ENCODE measurements at regions not wholly inside any gene's neighbourhood (a gene's known extent, or its start where the extent isn't known, plus 50 kb on each side); places are given as distances from the start of the nearest gene placed in this dataset.
"Not testable (repeated sequence)": the region's sequence is repeated elsewhere in the genome, so short reads cannot be mapped to it uniquely, and the experiment has no call there.

DNA sequence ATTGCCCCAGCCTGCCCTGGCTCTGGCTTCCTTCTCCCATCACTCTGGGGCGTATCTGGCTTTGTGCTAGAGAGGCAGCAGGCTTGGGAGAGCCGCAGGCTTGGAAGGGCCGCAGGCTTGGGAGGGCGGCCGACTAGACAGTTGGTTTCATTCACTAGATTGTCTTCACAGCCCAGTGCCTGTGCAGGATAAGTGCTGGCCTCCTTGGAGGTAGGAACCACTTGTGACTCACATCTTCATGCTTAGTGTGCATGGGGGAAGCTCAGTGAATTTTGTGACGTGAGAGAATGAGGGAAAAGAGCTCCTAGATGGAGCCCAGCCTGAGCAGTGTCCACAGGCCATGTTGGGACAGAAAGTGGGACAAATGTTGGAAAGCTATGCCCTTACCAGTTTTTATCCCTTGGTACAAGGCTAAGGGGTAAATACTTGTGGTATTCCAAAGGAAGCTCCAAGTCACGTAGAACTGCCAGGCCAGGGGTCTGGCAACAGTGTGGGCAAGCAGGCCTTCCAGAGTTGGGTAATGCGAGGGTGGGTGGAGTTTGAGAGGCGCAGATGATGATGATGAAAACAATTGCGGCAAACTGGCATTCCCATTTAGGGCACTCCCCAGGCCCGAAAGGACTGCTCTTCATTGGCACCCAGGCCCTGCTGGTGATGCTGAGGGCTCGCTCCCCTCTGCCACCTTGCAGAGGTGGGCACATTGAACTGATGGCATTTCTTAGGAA lies 100.1 kb downstream of the DDX1 start:
- no peaks in the 10 kb centered on the region for H3K36me3 ChIP-seq (ENCODE audit: control insufficient read depth, insufficient read depth, low read length)
- 92% methylated on average over 12 of the region's 12 CpGs for WGBS (ENCODE audit: insufficient coverage)
- H3K9me3 ChIP-seq (ENCODE audit: control insufficient read depth, insufficient read depth, low read length), result no peaks in the 10 kb centered on the region
- DNase-seq (ENCODE audit: low read depth in 4 of 6, low spot score in 6 of 6), result no peak
- peaks cover 4% of the 10 kb centered on the region for H3K4me1 ChIP-seq (ENCODE audit: control insufficient read depth, insufficient read depth, low read length)
- no peak overlapping the region for H3K4me3 ChIP-seq (ENCODE audit: low read depth, low read length)
- no peaks in the 10 kb centered on the region for H3K27me3 ChIP-seq (ENCODE audit: control insufficient read depth, insufficient read depth, low read length)
- H3K27ac ChIP-seq (ENCODE audit: low read depth, low read length), result no peak overlapping the region

DNA sequence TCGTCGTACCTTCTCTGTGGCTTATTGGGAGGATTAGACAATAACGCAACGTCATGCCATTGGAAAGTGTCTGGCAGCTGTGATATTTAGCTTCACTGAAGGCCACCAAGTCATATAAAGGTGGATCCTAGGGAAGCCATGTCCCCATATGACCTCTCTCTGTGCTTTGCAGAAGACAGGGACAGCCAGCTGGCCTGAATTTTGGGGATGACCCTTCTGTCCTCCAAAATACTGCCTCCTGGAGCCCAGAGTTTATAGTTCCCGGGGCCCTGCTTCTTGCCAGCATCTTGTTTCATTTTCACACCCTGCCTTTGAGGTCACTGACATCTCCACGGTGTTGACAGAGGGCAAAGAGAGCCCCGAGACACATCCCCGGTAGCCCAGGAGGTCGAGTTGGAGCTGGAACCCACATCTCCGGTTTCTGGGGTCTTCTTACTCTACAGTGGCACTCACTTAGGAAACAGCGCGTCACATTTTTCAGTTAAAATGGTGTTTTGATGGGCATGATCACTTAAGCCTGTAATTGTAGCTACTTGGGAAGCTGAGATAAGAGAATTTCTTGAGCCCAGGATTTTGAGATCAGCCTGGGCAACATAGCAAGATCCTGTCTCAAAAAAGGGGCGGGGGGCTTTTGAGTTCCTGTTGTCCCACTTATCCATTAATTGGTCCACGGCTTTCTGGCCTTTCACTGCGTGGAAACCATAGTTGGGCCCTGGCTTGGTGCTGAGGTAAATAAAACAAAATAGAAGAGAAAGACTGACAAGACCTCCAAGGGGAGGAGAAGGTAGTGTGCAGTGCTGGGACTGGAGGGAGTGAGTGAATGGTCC lies 101.1 kb downstream of the DDX1 start:
- H3K4me3 ChIP-seq (ENCODE audit: low read depth, low read length), result no peak overlapping the region
- 94% methylated on average over 10 of the region's 15 CpGs for WGBS (ENCODE audit: insufficient coverage)
- H3K4me1 ChIP-seq (ENCODE audit: control insufficient read depth, insufficient read depth, low read length), result peaks cover 4% of the 10 kb centered on the region
- H3K9me3 ChIP-seq (ENCODE audit: control insufficient read depth, insufficient read depth, low read length), result no peaks in the 10 kb centered on the region
- no peaks in the 10 kb centered on the region for H3K36me3 ChIP-seq (ENCODE audit: control insufficient read depth, insufficient read depth, low read length)
- H3K27ac ChIP-seq (ENCODE audit: low read depth, low read length), result no peak overlapping the region
- no peak for DNase-seq (ENCODE audit: low read depth in 4 of 6, low spot score in 6 of 6)
- no peaks in the 10 kb centered on the region for H3K27me3 ChIP-seq (ENCODE audit: control insufficient read depth, insufficient read depth, low read length)

DNA sequence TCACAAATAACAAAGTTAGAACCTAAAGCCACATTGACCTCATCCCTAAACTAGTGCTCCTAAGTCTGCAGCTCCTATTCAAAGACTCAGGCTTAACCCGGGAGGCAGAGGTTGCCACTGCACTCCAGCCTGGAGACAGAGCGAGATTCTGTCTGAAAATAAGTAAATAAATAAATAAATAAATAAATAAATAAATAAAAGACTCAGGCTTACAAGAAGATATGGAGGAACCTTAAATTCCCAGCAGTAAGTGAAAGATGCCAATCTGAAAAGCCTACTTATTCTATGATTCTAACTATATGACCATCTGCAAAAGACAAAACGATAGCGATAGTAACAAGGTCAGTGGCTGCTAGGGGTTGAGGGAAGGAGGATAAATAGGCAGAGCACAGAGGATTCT lies 101.7 kb downstream of the DDX1 start:
- H3K9me3 ChIP-seq (ENCODE audit: control insufficient read depth, insufficient read depth, low read length), result no peaks in the 10 kb centered on the region
- peaks cover 4% of the 10 kb centered on the region for H3K4me1 ChIP-seq (ENCODE audit: control insufficient read depth, insufficient read depth, low read length)
- no peaks in the 10 kb centered on the region for H3K36me3 ChIP-seq (ENCODE audit: control insufficient read depth, insufficient read depth, low read length)
- WGBS (ENCODE audit: insufficient coverage), result no CpG with 5 or more reads among the region's 4 CpGs
- no peak for DNase-seq (ENCODE audit: low read depth in 4 of 6, low spot score in 6 of 6)
- no peak overlapping the region for H3K27ac ChIP-seq (ENCODE audit: low read depth, low read length)
- no peak overlapping the region for H3K4me3 ChIP-seq (ENCODE audit: low read depth, low read length)
- no peaks in the 10 kb centered on the region for H3K27me3 ChIP-seq (ENCODE audit: control insufficient read depth, insufficient read depth, low read length)

DNA sequence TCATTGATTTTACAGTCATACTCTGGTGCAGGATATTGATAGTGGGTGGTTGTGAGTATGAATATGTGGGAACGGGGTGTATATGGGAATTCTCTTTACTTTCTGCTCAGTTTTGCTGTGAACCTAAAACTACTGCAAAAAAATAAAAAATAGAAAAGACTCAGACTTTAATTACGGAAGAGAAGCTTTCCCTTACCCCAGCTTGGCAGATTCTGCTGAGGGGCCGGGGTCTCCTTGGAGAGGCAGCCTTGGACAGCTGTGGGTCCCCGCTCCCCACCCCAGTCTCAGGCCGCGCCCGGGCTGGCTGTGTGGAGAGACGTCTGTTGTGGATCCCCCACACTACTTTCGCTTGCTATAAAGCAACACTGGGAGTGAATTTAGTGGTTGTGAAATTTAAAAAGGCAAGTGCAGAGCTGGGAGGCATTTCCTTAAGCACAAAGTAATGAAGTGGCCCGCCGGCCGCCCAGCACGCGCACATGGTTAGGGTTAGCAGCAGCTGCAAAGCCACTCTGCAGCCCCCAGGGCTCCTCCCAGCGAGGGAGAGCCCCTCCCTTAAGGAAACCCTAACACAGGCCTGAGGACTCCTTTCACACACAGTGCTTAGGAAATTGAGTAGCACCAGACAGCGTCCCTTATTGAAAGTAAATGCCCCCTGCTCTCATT lies 102.4 kb downstream of the DDX1 start:
- Histone ChIP-seq H3K9me3 (ENCODE audit: control insufficient read depth, insufficient read depth, low read length) (no peaks in the 10 kb centered on the region), H3K27ac (ENCODE audit: low read depth, low read length) (no peak overlapping the region), H3K27me3 (ENCODE audit: control insufficient read depth, insufficient read depth, low read length) (no peaks in the 10 kb centered on the region), H3K4me1 (ENCODE audit: control insufficient read depth, insufficient read depth, low read length) (peaks cover 4% of the 10 kb centered on the region), H3K36me3 (ENCODE audit: control insufficient read depth, insufficient read depth, low read length) (no peaks in the 10 kb centered on the region), H3K4me3 (ENCODE audit: low read depth, low read length) (no peak overlapping the region)
- peak in 1 of 6 donors; percentile 21 for DNase-seq (ENCODE audit: low read depth in 4 of 6, low spot score in 6 of 6)
- WGBS (ENCODE audit: insufficient coverage), result 13% methylated on average over 1 of the region's 16 CpGs

DNA sequence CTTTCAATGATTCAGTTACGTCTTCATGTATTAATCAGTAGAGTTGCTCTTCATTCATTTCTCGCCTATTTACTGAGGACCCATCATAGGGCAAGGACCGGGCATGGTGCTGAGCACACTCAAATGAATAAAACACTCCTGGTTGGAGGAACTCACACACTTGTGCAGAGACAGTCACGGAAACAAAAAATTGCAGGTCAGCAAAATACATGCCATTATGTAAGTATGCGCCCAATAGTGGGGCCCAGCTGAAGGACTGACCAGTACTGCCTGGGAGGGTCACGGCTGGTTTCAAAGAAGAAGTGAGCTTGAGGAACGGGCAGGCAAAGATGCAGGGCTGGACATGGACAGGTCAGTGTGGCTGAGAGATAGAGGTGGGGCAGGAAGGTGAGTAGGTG lies 102.9 kb downstream of the DDX1 start:
- Histone ChIP-seq H3K4me3 (ENCODE audit: low read depth, low read length) (no peak overlapping the region), H3K9me3 (ENCODE audit: control insufficient read depth, insufficient read depth, low read length) (no peaks in the 10 kb centered on the region), H3K27me3 (ENCODE audit: control insufficient read depth, insufficient read depth, low read length) (no peaks in the 10 kb centered on the region), H3K36me3 (ENCODE audit: control insufficient read depth, insufficient read depth, low read length) (no peaks in the 10 kb centered on the region), H3K4me1 (ENCODE audit: control insufficient read depth, insufficient read depth, low read length) (no peaks in the 10 kb centered on the region), H3K27ac (ENCODE audit: low read depth, low read length) (no peak overlapping the region)
- DNase-seq (ENCODE audit: low read depth in 4 of 6, low spot score in 6 of 6), result no peak
- 69% methylated on average over 7 of the region's 7 CpGs for WGBS (ENCODE audit: insufficient coverage)

DNA sequence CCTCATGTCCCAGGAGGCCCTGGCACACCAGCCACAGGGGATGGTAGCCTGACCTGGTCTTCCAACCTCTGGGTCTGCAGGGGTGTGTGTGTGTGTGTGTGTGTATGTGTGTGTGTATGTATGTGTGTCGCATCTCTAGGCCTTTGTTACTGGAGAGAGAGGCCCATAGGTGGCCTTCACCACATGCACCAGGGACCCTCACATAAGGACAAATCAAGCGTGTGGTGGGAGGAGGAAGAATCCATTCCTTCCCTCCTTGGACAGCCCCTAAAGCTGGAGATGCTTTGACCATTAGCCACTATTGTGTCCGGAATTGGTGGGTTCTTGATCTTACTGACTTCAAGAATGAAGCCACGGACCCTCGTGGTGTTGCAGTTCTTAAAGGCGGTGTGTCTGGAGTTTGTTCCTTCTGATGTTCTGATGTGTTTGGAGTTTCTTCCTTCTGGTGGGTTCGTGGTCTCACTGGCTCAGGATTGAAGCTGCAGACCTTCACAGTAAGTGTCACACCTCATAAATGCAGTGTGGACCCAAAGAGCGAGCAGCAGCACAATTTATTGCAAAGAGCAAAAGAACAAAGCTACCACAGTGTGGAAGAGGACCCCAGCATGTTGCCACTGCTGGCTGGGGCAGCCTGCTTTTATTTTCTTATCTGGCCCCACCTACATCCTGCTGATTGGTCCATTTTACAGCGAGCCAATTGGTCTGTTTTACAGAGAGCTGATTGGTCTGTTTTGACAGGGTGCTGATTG lies 104.1 kb downstream of the DDX1 start:
- Histone ChIP-seq H3K9me3 (ENCODE audit: control insufficient read depth, insufficient read depth, low read length) (no peaks in the 10 kb centered on the region), H3K27ac (ENCODE audit: low read depth, low read length) (no peak overlapping the region), H3K4me3 (ENCODE audit: low read depth, low read length) (no peak overlapping the region), H3K4me1 (ENCODE audit: control insufficient read depth, insufficient read depth, low read length) (no peaks in the 10 kb centered on the region), H3K27me3 (ENCODE audit: control insufficient read depth, insufficient read depth, low read length) (no peaks in the 10 kb centered on the region), H3K36me3 (ENCODE audit: control insufficient read depth, insufficient read depth, low read length) (no peaks in the 10 kb centered on the region)
- 79% methylated on average over 5 of the region's 9 CpGs for WGBS (ENCODE audit: insufficient coverage)
- DNase-seq (ENCODE audit: low read depth in 4 of 6, low spot score in 6 of 6), result no peak

DNA sequence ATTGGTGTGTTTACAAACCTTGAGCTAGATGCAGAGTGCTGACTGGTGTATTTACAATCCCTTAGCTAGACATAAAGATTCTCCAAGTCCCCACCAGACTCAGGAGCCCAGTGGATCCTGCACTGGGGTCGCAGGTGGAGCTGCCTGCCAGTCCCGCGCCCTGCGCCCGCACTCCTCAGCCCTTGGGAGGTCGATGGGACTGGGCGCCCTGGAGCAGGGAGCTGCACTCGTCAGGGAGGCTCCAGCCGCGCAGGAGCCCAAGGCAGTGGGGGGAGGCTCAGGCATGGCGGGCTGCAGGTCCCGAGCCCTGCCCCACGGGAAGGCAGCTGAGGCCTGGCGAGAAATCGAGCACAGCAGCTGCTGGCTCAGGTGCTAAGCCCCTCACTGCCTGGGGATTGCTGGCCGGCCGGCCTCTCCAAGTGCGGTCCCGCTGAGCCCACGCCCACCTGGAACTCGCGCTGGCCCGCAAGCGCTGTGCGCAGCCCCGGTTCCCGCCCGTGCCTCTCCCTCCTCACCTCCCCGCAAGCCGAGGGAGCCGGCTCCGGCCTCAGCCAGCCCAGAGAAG lies 105.0 kb downstream of the DDX1 start:
- not testable (repeated sequence) for DNase-seq (ENCODE audit: low read depth in 4 of 6, low spot score in 6 of 6); H3K27ac ChIP-seq (ENCODE audit: low read depth, low read length); H3K27me3 ChIP-seq (ENCODE audit: control insufficient read depth, insufficient read depth, low read length); H3K4me3 ChIP-seq (ENCODE audit: low read depth, low read length); H3K9me3 ChIP-seq (ENCODE audit: control insufficient read depth, insufficient read depth, low read length); H3K4me1 ChIP-seq (ENCODE audit: control insufficient read depth, insufficient read depth, low read length); H3K36me3 ChIP-seq (ENCODE audit: control insufficient read depth, insufficient read depth, low read length)
- 86% methylated on average over 31 of the region's 32 CpGs for WGBS (ENCODE audit: insufficient coverage)

DNA sequence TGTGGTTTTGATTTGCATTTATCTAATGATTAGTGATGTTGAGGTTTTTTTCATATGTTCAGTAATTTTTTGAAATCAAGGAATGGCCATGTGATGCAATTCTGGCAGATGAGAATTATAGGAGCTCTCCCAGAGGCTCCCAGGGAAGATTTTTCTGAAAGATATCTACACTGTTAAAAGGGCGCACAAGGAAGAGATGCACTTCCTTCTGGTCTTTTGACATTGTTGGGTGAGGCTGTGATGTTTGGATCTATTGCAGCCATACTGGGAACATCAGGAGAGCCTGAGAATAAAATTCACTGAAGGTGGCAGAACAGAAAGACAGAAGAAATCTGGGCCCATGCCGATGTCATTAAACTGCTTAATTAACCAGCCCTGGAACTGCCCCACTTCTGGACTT lies 108.5 kb downstream of the DDX1 start:
- no peaks in the 10 kb centered on the region for H3K36me3 ChIP-seq (ENCODE audit: control insufficient read depth, insufficient read depth, low read length)
- H3K27me3 ChIP-seq (ENCODE audit: control insufficient read depth, insufficient read depth, low read length), result no peaks in the 10 kb centered on the region
- 100% methylated on average over 1 of the region's 2 CpGs for WGBS (ENCODE audit: insufficient coverage)
- no peaks in the 10 kb centered on the region for H3K9me3 ChIP-seq (ENCODE audit: control insufficient read depth, insufficient read depth, low read length)
- no peak overlapping the region for H3K4me3 ChIP-seq (ENCODE audit: low read depth, low read length)
- no peak for DNase-seq (ENCODE audit: low read depth in 4 of 6, low spot score in 6 of 6)
- H3K27ac ChIP-seq (ENCODE audit: low read depth, low read length), result no peak overlapping the region
- H3K4me1 ChIP-seq (ENCODE audit: control insufficient read depth, insufficient read depth, low read length), result no peaks in the 10 kb centered on the region

All from spinal cord (tissue), 9 donors.